K562 (cell line): ENCODE measurements at regions not wholly inside any gene's neighbourhood (a gene's known extent, or its start where the extent isn't known, plus 50 kb on each side); places are given as distances from the start of the nearest gene placed in this dataset.

Experiments used
- ATAC-seq: fragments of 200-7000 bp; cut with Tn5 transposase; 3 replicates; pipeline ENCODE4 v1.9.1; 2020; ENCODE audit warnings: moderate library complexity
- BruUV-seq: library from RNA; stranded (reverse); fragments of 400-500 nt; replicated peaks from 2 replicates; lab custom pipeline; 2021; lab: Mats Ljungman, UMichigan
- CTCF ChIA-PET: fragments of 300-600 bp; formaldehyde crosslinking; extraction: SDS; loops from one replicate; lab custom pipeline; 2021; ENCODE audit warnings: low intra/inter-chr PET ratio; lab: Yijun Ruan, JAX
- POLR2A ChIA-PET: fragments of 300-600, 350-650 bp; sonication (Branson Sonifier 250); formaldehyde crosslinking; extraction: SDS; loops from one replicate; lab custom pipeline; 2021; ENCODE audit warnings: antibody characterized with exemption, inconsistent platforms; lab: Yijun Ruan, JAX
- DNase-seq, 4 experiments: peaks; one replicate each; pipeline versions ENCODE4 v3.0.0 to v3.0.0-alpha.2; 2011 to 2018; ENCODE audit warnings: low spot score in 3 of 4, mixed read lengths in 3 of 4; ENCODE audit errors: extremely low read depth in 1 of 4
- FAIRE-seq: peaks from 2 replicates; lab custom pipeline; 2011; peaks lifted over from hg19 to GRCh38; lab: Jason Lieb, UNC
- H2AFZ ChIP-seq: 2 replicates; pipeline ENCODE4 v1.6.0; 2011; ENCODE audit warnings: low read depth, low read length, control low read depth, inconsistent platforms
- H3K27ac ChIP-seq: fragments of 200-600 bp; 3 replicates; pipeline ENCODE4 v1.8.0; 2011; ENCODE audit warnings: low read depth, mild to moderate bottlenecking, control low read depth, inconsistent platforms, low read length, moderate library complexity, mixed read lengths; ENCODE audit errors: extremely low read depth
- H3K27me3 ChIP-seq, 2 experiments: fragments of 300-600 bp in 1 of 2; 2 replicates in 1 of 2; 3 replicates in 1 of 2; pipeline versions ENCODE4 v1.6.0 to v1.8.0; 2011; ENCODE audit warnings: inconsistent platforms in 2 of 2, low read length in 2 of 2, mild to moderate bottlenecking in 1 of 2, mixed read lengths in 1 of 2, moderate library complexity in 1 of 2; ENCODE audit not compliant: control insufficient read depth in 2 of 2, insufficient read depth in 2 of 2
- H3K36me3 ChIP-seq: fragments of 300-600 bp; 3 replicates; pipeline ENCODE4 v1.8.0; 2011; ENCODE audit warnings: mild to moderate bottlenecking, low read length, inconsistent platforms; ENCODE audit not compliant: control insufficient read depth, insufficient read depth
- H3K4me1 ChIP-seq, 2 experiments: fragments of 200-600 bp in 1 of 2; replicated peaks in 1 of 2; 2 replicates in 1 of 2; 3 replicates in 1 of 2; pipeline versions ENCODE4 v1.5.1 to v1.8.0; 2011; ENCODE audit warnings: inconsistent platforms in 2 of 2, low read length in 2 of 2, mild to moderate bottlenecking in 1 of 2, mixed read lengths in 1 of 2, moderate library complexity in 1 of 2; ENCODE audit not compliant: control insufficient read depth in 2 of 2, insufficient read depth in 2 of 2
- H3K4me2 ChIP-seq: 2 replicates; pipeline ENCODE4 v1.6.1; 2011; ENCODE audit warnings: low read length, control low read depth, inconsistent platforms, mixed read lengths; ENCODE audit not compliant: insufficient read depth
- H3K4me3 ChIP-seq: fragments of 200-600 bp; sonication (generic), shearing (Covaris generic); 2 replicates; pipeline ENCODE4 v1.5.1; 2016; ENCODE audit warnings: control low read depth, inconsistent platforms
- H3K79me2 ChIP-seq: fragments of 200-600 bp; 3 replicates; pipeline ENCODE4 v1.8.0; 2011; ENCODE audit warnings: low read length, inconsistent platforms; ENCODE audit not compliant: control insufficient read depth, insufficient read depth
- H3K9ac ChIP-seq, 2 experiments: 2 replicates each; pipeline versions ENCODE4 v1.6.0 to v1.6.1; 2011; ENCODE audit warnings: low read depth in 2 of 2, low read length in 2 of 2, control low read depth in 1 of 2, inconsistent platforms in 1 of 2, mild to moderate bottlenecking in 1 of 2, mixed read lengths in 1 of 2; ENCODE audit not compliant: insufficient read depth in 1 of 2
- H3K9me1 ChIP-seq: one replicate; pipeline ENCODE4 v1.6.0; 2011; ENCODE audit warnings: inconsistent platforms, mild to moderate bottlenecking, low read length, moderate library complexity; ENCODE audit not compliant: control insufficient read depth, insufficient read depth
- H3K9me3 ChIP-seq: replicated peaks from 2 replicates; pipeline ENCODE4 v1.5.1; 2011; ENCODE audit warnings: low read depth, low read length, inconsistent platforms; ENCODE audit not compliant: control insufficient read depth, insufficient read depth
- H4K20me1 ChIP-seq: replicated peaks from 2 replicates; pipeline ENCODE4 v1.6.1; 2011; ENCODE audit warnings: low read length, inconsistent platforms, mixed read lengths; ENCODE audit not compliant: control insufficient read depth, insufficient read depth
- BRD9 ChIP-seq: fragments of 450-650 bp; IDR thresholded peaks from 2 replicates; pipeline ENCODE4 v1.6.1; 2018; ENCODE audit warnings: low read depth; ENCODE audit not compliant: partially characterized antibody
- CBX3 ChIP-seq, 2 experiments: IDR thresholded peaks; 1 replicate in 1 of 2; 2 replicates in 1 of 2; pipeline ENCODE4 v1.6.1; 2012; ENCODE audit warnings: inconsistent platforms in 2 of 2, low read length in 2 of 2, borderline replicate concordance in 1 of 2, control low read depth in 1 of 2
- DMBX1 ChIP-seq: fragments of 250-450 bp; sonication (Bioruptor Pico); IDR thresholded peaks from 2 replicates; pipeline ENCODE4 v1.8.0; 2022; ENCODE audit warnings: inconsistent platforms, mild to moderate bottlenecking, moderate library complexity, borderline replicate concordance
- EZH2 ChIP-seq: IDR thresholded peaks from 2 replicates; pipeline ENCODE4 v1.6.1; 2012; ENCODE audit warnings: low read depth, mild to moderate bottlenecking, inconsistent platforms, low read length, borderline replicate concordance
- FIP1L1 ChIP-seq: fragments of 200-400 bp; formaldehyde crosslinking; IDR thresholded peaks from 2 replicates; pipeline ENCODE4 v1.6.1; 2018; ENCODE audit warnings: mild to moderate bottlenecking, low read depth, low read length; ENCODE audit not compliant: poor library complexity, severe bottlenecking
- KLF1 ChIP-seq: fragments of 450-650 bp; IDR thresholded peaks from 2 replicates; pipeline ENCODE4 v1.6.1; 2016; ENCODE audit warnings: missing genetic modification characterization, missing compliant biosample characterization
- NFE2 ChIP-seq: IDR thresholded peaks from 2 replicates; pipeline ENCODE4 v1.6.1; 2014; ENCODE audit warnings: antibody characterized with exemption, low read depth
- SETDB1 ChIP-seq: IDR thresholded peaks from one replicate; pipeline ENCODE4 v1.6.1; 2012; ENCODE audit warnings: low read length, control low read depth, inconsistent platforms
- SLC30A9 ChIP-seq: fragments of 250-450 bp; sonication (Bioruptor Pico); IDR thresholded peaks from 2 replicates; pipeline ENCODE4 v1.8.0; 2022; ENCODE audit warnings: mild to moderate bottlenecking, moderate library complexity
- SPI1 ChIP-seq: IDR thresholded peaks from 2 replicates; pipeline ENCODE4 v1.6.1; 2011; ENCODE audit warnings: low read depth, low read length, control low read depth, borderline replicate concordance
- SRSF3 ChIP-seq: fragments of 200-400 bp; formaldehyde crosslinking; IDR thresholded peaks from 2 replicates; pipeline ENCODE4 v1.6.1; 2016; ENCODE audit warnings: mild to moderate bottlenecking, low read length, moderate library complexity; ENCODE audit not compliant: insufficient read depth
- ZBTB17 ChIP-seq: fragments of 450-650 bp; formaldehyde crosslinking; IDR thresholded peaks from 2 replicates; pipeline ENCODE4 v1.4.0; 2020; ENCODE audit warnings: mild to moderate bottlenecking
- ZEB2 ChIP-seq: fragments of 450-650 bp; IDR thresholded peaks from 2 replicates; pipeline ENCODE4 v1.6.1; 2016
- ZNF184 ChIP-seq: sonication (generic); formaldehyde crosslinking; IDR thresholded peaks from 2 replicates; pipeline ENCODE4 v1.5.0; 2020; ENCODE audit warnings: missing genetic modification reagents
- ZNF280A ChIP-seq: fragments of 450-650 bp; IDR thresholded peaks from 2 replicates; pipeline ENCODE4 v1.6.1; 2018; ENCODE audit warnings: mild to moderate bottlenecking, low read depth; ENCODE audit not compliant: partially characterized antibody
- ZNF3 ChIP-seq: fragments of 250-450 bp; sonication (Bioruptor Pico); IDR thresholded peaks from 2 replicates; pipeline ENCODE4 v1.5.0; 2021; ENCODE audit warnings: mild to moderate bottlenecking, moderate library complexity
- ZNF551 ChIP-seq: fragments of 250-450 bp; sonication (Bioruptor Pico); IDR thresholded peaks from 2 replicates; pipeline ENCODE4 v1.5.0; 2021; ENCODE audit warnings: mild to moderate bottlenecking, moderate library complexity
- ZNF639 ChIP-seq, 2 experiments: fragments of 200-800 bp in 1 of 2; sonication (Bioruptor generic) in 1 of 2; sonication (generic) in 1 of 2; formaldehyde crosslinking in 1 of 2; IDR thresholded peaks in 1 of 2; conservative IDR thresholded peaks in 1 of 2; 2 replicates each; pipeline versions ENCODE4 v1.5.0 to v1.6.1; 2016 to 2020; ENCODE audit warnings: missing compliant biosample characterization in 1 of 2, missing genetic modification characterization in 1 of 2, missing genetic modification reagents in 1 of 2
- ZNF76 ChIP-seq: fragments of 250-450 bp; sonication (Bioruptor Pico); IDR thresholded peaks from 2 replicates; pipeline ENCODE4 v1.4.0; 2020; ENCODE audit warnings: mild to moderate bottlenecking, moderate library complexity, borderline replicate concordance
- WGBS: fragments of 100-300 bp; shearing (Covaris generic); methylation state at CpG from one replicate; pipeline ENCODE4 v1.1.6; 2016; ENCODE audit warnings: low coverage, mixed read lengths; ENCODE audit not compliant: insufficient coverage; ENCODE audit errors: missing lambda C conversion rate; 5-methylcytosine and 5-hydroxymethylcytosine counted together
- in situ Hi-C: fragments of 300-500 bp; cut with MboI; formaldehyde crosslinking; loops from 4 replicates; pipeline ENCODE4 v1.15.0; 2018; ENCODE audit warnings: inconsistent platforms, mixed read lengths
- intact Hi-C: fragments of 100-400 bp; cut with micrococcal nuclease; formaldehyde crosslinking; loops from 2 replicates; pipeline ENCODE4 v1.14.2; 2022
- TF ChIP-seq, protein P1 (sequence below): fragments of 250-450 bp; sonication (Bioruptor Pico); IDR thresholded peaks from 2 replicates; pipeline ENCODE4 v1.8.0; 2022; ENCODE audit warnings: moderate library complexity, mild to moderate bottlenecking, inconsistent platforms

- ChIA-PET POLR2A (interaction anchor here (0.6 to 1.9 kb wide), 2 partner anchors 9 to 122 kb away, joined by 3 to 4 read pairs; no protein-coding TSS in a partner anchor), CTCF (no interaction called here)
- H3K36me3 ChIP-seq = no peaks in the 10 kb centered on the region
- no peaks in the 10 kb centered on the region for H3K9me3 ChIP-seq
- H3K9me1 ChIP-seq = no peaks in the 10 kb centered on the region
- no peak overlapping the region for H3K9ac ChIP-seq
- H3K79me2 ChIP-seq = no peaks in the 10 kb centered on the region
- H2AFZ ChIP-seq = no peak overlapping the region
- BruUV-seq = no TSS peak
- H3K4me2 ChIP-seq = no peak overlapping the region
- H4K20me1 ChIP-seq = no peaks in the 10 kb centered on the region
- H3K27ac ChIP-seq = no peak overlapping the region
- no peaks in the 10 kb centered on the region for H3K4me1 ChIP-seq
- DNase-seq (no peak), ATAC-seq (no peak), FAIRE-seq (peak; percentile 46)
- in situ Hi-C loops (no loop called here), intact Hi-C loops (no loop called here)
- peaks cover 0 to 6% of the 10 kb centered on the region in 2 experiments; a peak in 1 of 5 replicates for H3K27me3 ChIP-seq
- no peak overlapping the region for H3K4me3 ChIP-seq
- WGBS = 34% methylated on average over 2 of the region's 2 CpGs
- TF ChIP-seq SETDB1 = no peak
- no peak for TF ChIP-seq EZH2
- TF ChIP-seq SRSF3 = no peak
- TF ChIP-seq ZNF639 (CRISPR knock-in tag; conservative IDR thresholded peaks at IDR 0.05 in 1 of 2, IDR thresholded peaks at IDR 0.05 in 1 of 2) = no peak
- TF ChIP-seq KLF1 = no peak
- TF ChIP-seq ZNF76 = no peak
- no peak for TF ChIP-seq ZNF3
- TF ChIP-seq ZNF280A = no peak
- TF ChIP-seq CBX3 (IDR thresholded peaks at IDR 0.05; ENCODE audit: borderline replicate concordance in 1 of 2, low read length in 2 of 2) = no peak
- TF ChIP-seq SLC30A9 = no peak
- no peak for TF ChIP-seq FIP1L1
- TF ChIP-seq DMBX1 (CRISPR knock-in tag) = no peak
- no peak for TF ChIP-seq ZBTB17 (CRISPR knock-in tag)
- TF ChIP-seq ZNF551 = no peak
- TF ChIP-seq ZNF184 (CRISPR knock-in tag) = no peak
- TF ChIP-seq ZEB2 = no peak
- TF ChIP-seq BRD9 = no peak
- TF ChIP-seq SPI1 = no peak
- TF ChIP-seq NFE2 = 0 out of 2 replicates have a peak, but pooled peaks have one; percentile 25
- TF ChIP-seq, protein P1, sequence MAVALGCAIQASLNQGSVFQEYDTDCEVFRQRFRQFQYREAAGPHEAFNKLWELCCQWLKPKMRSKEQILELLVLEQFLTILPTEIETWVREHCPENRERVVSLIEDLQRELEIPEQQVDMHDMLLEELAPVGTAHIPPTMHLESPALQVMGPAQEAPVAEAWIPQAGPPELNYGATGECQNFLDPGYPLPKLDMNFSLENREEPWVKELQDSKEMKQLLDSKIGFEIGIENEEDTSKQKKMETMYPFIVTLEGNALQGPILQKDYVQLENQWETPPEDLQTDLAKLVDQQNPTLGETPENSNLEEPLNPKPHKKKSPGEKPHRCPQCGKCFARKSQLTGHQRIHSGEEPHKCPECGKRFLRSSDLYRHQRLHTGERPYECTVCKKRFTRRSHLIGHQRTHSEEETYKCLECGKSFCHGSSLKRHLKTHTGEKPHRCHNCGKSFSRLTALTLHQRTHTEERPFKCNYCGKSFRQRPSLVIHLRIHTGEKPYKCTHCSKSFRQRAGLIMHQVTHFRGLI (CRISPR knock-in tag) = no peak
These were observed 83.7 kb upstream of the KAZN start for GRCh38 chr1:14514739-14515138.
